HG03139 (cell line): ENCODE measurements at regions not wholly inside any gene's neighbourhood (a gene's known extent, or its start where the extent isn't known, plus 50 kb on each side); places are given as distances from the start of the nearest gene placed in this dataset.

ENCODE experiments used
- ATAC-seq: cut with Tn5 transposase; IDR thresholded peaks from one replicate; pipeline ENCODE4 v1.9.1; 2021; ENCODE audit not compliant: unreplicated experiment

- ATAC-seq: no peak
Observed at GRCh38 chr3:23019596-23020300, 183.4 kb upstream of the UBE2E2 start.

GRCh38 chr3:23028294-23028693 lies 174.8 kb upstream of the UBE2E2 start:
- ATAC-seq: no peak

GRCh38 chr3:23029001-23029400 lies 174.1 kb upstream of the UBE2E2 start:
- ATAC-seq: no peak

- ATAC-seq: no peak
Observed at GRCh38 chr3:23035927-23036640, 167.0 kb upstream of the UBE2E2 start.

GRCh38 chr3:23036728-23037127 lies 166.4 kb upstream of the UBE2E2 start:
- ATAC-seq: peak; percentile 63

- ATAC-seq: no peak
Observed at GRCh38 chr3:23038471-23038870, 164.7 kb upstream of the UBE2E2 start.

GRCh38 chr3:23041918-23042696 lies 161.0 kb upstream of the UBE2E2 start:
- no peak for ATAC-seq

GRCh38 chr3:23044463-23044862 lies 158.7 kb upstream of the UBE2E2 start:
- ATAC-seq: no peak

GRCh38 chr3:23046536-23046935 lies 156.6 kb upstream of the UBE2E2 start:
- no peak for ATAC-seq

GRCh38 chr3:23051240-23052140 lies 151.6 kb upstream of the UBE2E2 start:
- no peak for ATAC-seq

- no peak for ATAC-seq
Observed at GRCh38 chr3:23052208-23052607, 150.9 kb upstream of the UBE2E2 start.

GRCh38 chr3:23052620-23053019 lies 150.5 kb upstream of the UBE2E2 start:
- no peak for ATAC-seq

GRCh38 chr3:23055733-23056376 lies 147.3 kb upstream of the UBE2E2 start:
- peak; percentile 68 for ATAC-seq

- no peak for ATAC-seq
Observed at GRCh38 chr3:23062582-23062981, 140.5 kb upstream of the UBE2E2 start.

GRCh38 chr3:23062982-23063381 lies 140.1 kb upstream of the UBE2E2 start:
- ATAC-seq: no peak

- no peak for ATAC-seq
Observed at GRCh38 chr3:23067116-23067515, 136.0 kb upstream of the UBE2E2 start.

- ATAC-seq: no peak
Observed at GRCh38 chr3:23068016-23068728, 135.0 kb upstream of the UBE2E2 start.

GRCh38 chr3:23071296-23071695 lies 131.8 kb upstream of the UBE2E2 start:
- ATAC-seq: peak; percentile 19

- peak; percentile 69 for ATAC-seq
Observed at GRCh38 chr3:23071758-23072157, 131.4 kb upstream of the UBE2E2 start.

- no peak for ATAC-seq
Observed at GRCh38 chr3:23072693-23073092, 130.4 kb upstream of the UBE2E2 start.
